H9 (cell line): ENCODE measurements at regions not wholly inside any gene's neighbourhood (a gene's known extent, or its start where the extent isn't known, plus 50 kb on each side); places are given as distances from the start of the nearest gene placed in this dataset.

ENCODE experiments used
- DNase-seq: peaks from one replicate; pipeline ENCODE4 v3.0.0-alpha.2; 2017
- H2AFZ ChIP-seq: one replicate; pipeline ENCODE4 v1.6.1; 2013; ENCODE audit warnings: mild to moderate bottlenecking, low read length, control low read depth, moderate library complexity
- H2AK5ac ChIP-seq: 2 replicates; pipeline ENCODE4 v1.6.1; 2013; ENCODE audit warnings: low read length, control low read depth, mixed read lengths; ENCODE audit not compliant: insufficient read length
- H2BK120ac ChIP-seq: one replicate; pipeline ENCODE4 v1.6.1; 2013; ENCODE audit warnings: low read depth, mild to moderate bottlenecking, low read length, control low read depth, inconsistent platforms; ENCODE audit not compliant: poor library complexity, severe bottlenecking
- H2BK12ac ChIP-seq: 2 replicates; pipeline ENCODE4 v1.6.1; 2013; ENCODE audit warnings: low read length, control low read depth, mixed read lengths, low read depth; ENCODE audit not compliant: insufficient read length
- H2BK15ac ChIP-seq: 2 replicates; pipeline ENCODE4 v1.6.1; 2013; ENCODE audit warnings: low read depth, low read length, control low read depth
- H2BK20ac ChIP-seq: one replicate; pipeline ENCODE4 v1.6.1; 2013; ENCODE audit warnings: low read depth, mild to moderate bottlenecking, low read length, control low read depth, inconsistent platforms; ENCODE audit not compliant: poor library complexity, severe bottlenecking
- H2BK5ac ChIP-seq: 2 replicates; pipeline ENCODE4 v1.6.1; 2013; ENCODE audit warnings: low read length, control low read depth, mixed read lengths; ENCODE audit not compliant: insufficient read length
- H3K14ac ChIP-seq: 2 replicates; pipeline ENCODE4 v1.6.1; 2013; ENCODE audit warnings: low read length, control low read depth; ENCODE audit not compliant: insufficient read depth
- H3K18ac ChIP-seq: 2 replicates; pipeline ENCODE4 v1.6.1; 2013; ENCODE audit warnings: low read depth, mild to moderate bottlenecking, mixed read lengths, low read length, control low read depth; ENCODE audit not compliant: insufficient read length
- H3K23ac ChIP-seq: 2 replicates; pipeline ENCODE4 v1.6.1; 2013; ENCODE audit warnings: low read length, control low read depth, mixed read lengths, low read depth; ENCODE audit not compliant: insufficient read length
- H3K23me2 ChIP-seq: 2 replicates; pipeline ENCODE4 v1.6.1; 2013; ENCODE audit warnings: low read depth, mild to moderate bottlenecking, mixed read lengths, low read length, control low read depth; ENCODE audit not compliant: insufficient read length, poor library complexity, severe bottlenecking
- H3K27ac ChIP-seq: 2 replicates; pipeline ENCODE4 v1.5.1; 2013; ENCODE audit warnings: low read length, control low read depth, mixed read lengths, low read depth; ENCODE audit not compliant: insufficient read length
- H3K27me3 ChIP-seq: 2 replicates; pipeline ENCODE4 v1.6.1; 2013; ENCODE audit warnings: low read length, control low read depth, inconsistent platforms; ENCODE audit not compliant: insufficient read depth
- H3K4ac ChIP-seq: 2 replicates; pipeline ENCODE4 v1.6.1; 2013; ENCODE audit warnings: low read depth, mild to moderate bottlenecking, control low read depth, inconsistent platforms, low read length, moderate library complexity
- H3K4me1 ChIP-seq: 2 replicates; pipeline ENCODE4 v1.6.1; 2013; ENCODE audit warnings: low read length, control low read depth, inconsistent platforms; ENCODE audit not compliant: insufficient read depth
- H3K4me2 ChIP-seq: 2 replicates; pipeline ENCODE4 v1.6.1; 2013; ENCODE audit warnings: low read length, control low read depth, mixed read lengths; ENCODE audit not compliant: insufficient read length, insufficient read depth
- H3K56ac ChIP-seq: 2 replicates; pipeline ENCODE4 v1.6.1; 2013; ENCODE audit warnings: low read depth, mild to moderate bottlenecking, mixed read lengths, low read length, control low read depth; ENCODE audit not compliant: insufficient read length
- H3K79me1 ChIP-seq: 2 replicates; pipeline ENCODE4 v1.6.1; 2013; ENCODE audit warnings: low read depth, mild to moderate bottlenecking, moderate library complexity, low read length, control low read depth, inconsistent platforms; ENCODE audit not compliant: insufficient read depth, poor library complexity, severe bottlenecking
- H3K79me2 ChIP-seq: 2 replicates; pipeline ENCODE4 v1.6.1; 2013; ENCODE audit warnings: low read length, control low read depth, inconsistent platforms; ENCODE audit not compliant: insufficient read depth
- H3K9ac ChIP-seq: 2 replicates; pipeline ENCODE4 v1.6.1; 2013; ENCODE audit warnings: low read length, control low read depth, mixed read lengths; ENCODE audit not compliant: insufficient read length; ENCODE audit errors: extremely low read depth
- H3K9me3 ChIP-seq: one replicate; pipeline ENCODE4 v1.6.1; 2013; ENCODE audit warnings: low read depth, low read length, inconsistent platforms; ENCODE audit not compliant: control insufficient read depth
- H3T11ph ChIP-seq: one replicate; pipeline ENCODE4 v1.6.1; 2013; ENCODE audit warnings: mild to moderate bottlenecking, low read length, control low read depth, inconsistent platforms
- H4K20me1 ChIP-seq: one replicate; pipeline ENCODE4 v1.6.1; 2013; ENCODE audit not compliant: control insufficient read depth, insufficient read length, insufficient read depth
- H4K5ac ChIP-seq: 2 replicates; pipeline ENCODE4 v1.6.1; 2013; ENCODE audit warnings: low read depth, mild to moderate bottlenecking, mixed read lengths, low read length, control low read depth; ENCODE audit not compliant: insufficient read length
- H4K8ac ChIP-seq: replicated peaks from 2 replicates; pipeline ENCODE4 v1.6.1; 2013; ENCODE audit warnings: low read length, control low read depth, mixed read lengths, low read depth; ENCODE audit not compliant: insufficient read length
- H4K91ac ChIP-seq: 2 replicates; pipeline ENCODE4 v1.6.1; 2013; ENCODE audit warnings: low read depth, mild to moderate bottlenecking, moderate library complexity, mixed read lengths, low read length, control low read depth; ENCODE audit not compliant: insufficient read length
- H3K27ac Mint-ChIP-seq, 3 experiments: 2 replicates in 2 of 3; 3 replicates in 1 of 3; pipeline ENCODE4 v1.8.0; 2020 to 2021; ENCODE audit warnings: mixed read lengths in 3 of 3, mild to moderate bottlenecking in 1 of 3, moderate library complexity in 1 of 3
- H3K27me3 Mint-ChIP-seq: 2 replicates; pipeline ENCODE4 v1.8.0; 2021; ENCODE audit warnings: low read depth, mild to moderate bottlenecking, moderate library complexity, mixed read lengths
- H3K36me3 Mint-ChIP-seq, 3 experiments: 2 replicates in 2 of 3; 3 replicates in 1 of 3; pipeline ENCODE4 v1.8.0; 2020 to 2021; ENCODE audit warnings: low read depth in 3 of 3, mixed read lengths in 3 of 3; ENCODE audit not compliant: insufficient read depth in 1 of 3
- H3K4me1 Mint-ChIP-seq, 2 experiments: 2 replicates each; pipeline ENCODE4 v1.8.0; 2020; ENCODE audit warnings: mixed read lengths in 2 of 2
- H3K4me3 Mint-ChIP-seq, 2 experiments: 2 replicates in 1 of 2; 3 replicates in 1 of 2; pipeline ENCODE4 v1.8.0; 2020 to 2021; ENCODE audit warnings: mild to moderate bottlenecking in 2 of 2, mixed read lengths in 2 of 2, moderate library complexity in 1 of 2
- H3K9me3 Mint-ChIP-seq, 2 experiments: 2 replicates in 1 of 2; 3 replicates in 1 of 2; pipeline ENCODE4 v1.8.0; 2020; ENCODE audit warnings: mild to moderate bottlenecking in 2 of 2, mixed read lengths in 2 of 2, moderate library complexity in 1 of 2
- WGBS: extraction: QIAGEN DNeasy Blood & Tissue Kit; methylation state at CpG from one replicate; pipeline ENCODE4 v1.1.7; 2013; ENCODE audit warnings: missing lambda C conversion rate, low lambda C conversion rate, mixed read lengths; ENCODE audit not compliant: insufficient read length; ENCODE audit errors: extremely low coverage; 5-methylcytosine and 5-hydroxymethylcytosine counted together
- TF ChIP-seq, protein P1 (sequence below): fragments of 200-600 bp; sonication (generic); conservative IDR thresholded peaks from 3 replicates; pipeline ENCODE4 v1.8.0; 2021; ENCODE audit warnings: antibody characterized with exemption, mild to moderate bottlenecking

GRCh38 chr2:12131975-12132374, 385.5 kb downstream of the LPIN1 start:
- no peak overlapping the region for H3K14ac ChIP-seq
- no peak overlapping the region for H2BK20ac ChIP-seq
- no peaks in the 10 kb centered on the region for H3K79me1 ChIP-seq
- H2AFZ ChIP-seq, result no peak overlapping the region
- no peak overlapping the region for H4K5ac ChIP-seq
- Mint-ChIP-seq H3K36me3 (peaks cover 0 to 1% (median 0%) of the 10 kb centered on the region in 3 experiments; a peak in 2 of 7 replicates), H3K4me1 (no peaks in the 10 kb centered on the region), H3K27me3 (no peaks in the 10 kb centered on the region), H3K9me3 (no peaks in the 10 kb centered on the region), H3K4me3 (no peak overlapping the region), H3K27ac (no peak overlapping the region)
- 100% methylated on average over 2 of the region's 3 CpGs for WGBS
- H3K23me2 ChIP-seq, result no peaks in the 10 kb centered on the region
- no peaks in the 10 kb centered on the region for H3K9me3 ChIP-seq
- H4K20me1 ChIP-seq, result no peaks in the 10 kb centered on the region
- DNase-seq, result no peak
- H3K18ac ChIP-seq, result no peak overlapping the region
- no peak overlapping the region for H2AK5ac ChIP-seq
- H4K91ac ChIP-seq, result no peak overlapping the region
- H2BK5ac ChIP-seq, result no peak overlapping the region
- H3K56ac ChIP-seq, result no peak overlapping the region
- H3T11ph ChIP-seq, result no peak overlapping the region
- no peak overlapping the region for H2BK120ac ChIP-seq
- TF ChIP-seq, protein P1, sequence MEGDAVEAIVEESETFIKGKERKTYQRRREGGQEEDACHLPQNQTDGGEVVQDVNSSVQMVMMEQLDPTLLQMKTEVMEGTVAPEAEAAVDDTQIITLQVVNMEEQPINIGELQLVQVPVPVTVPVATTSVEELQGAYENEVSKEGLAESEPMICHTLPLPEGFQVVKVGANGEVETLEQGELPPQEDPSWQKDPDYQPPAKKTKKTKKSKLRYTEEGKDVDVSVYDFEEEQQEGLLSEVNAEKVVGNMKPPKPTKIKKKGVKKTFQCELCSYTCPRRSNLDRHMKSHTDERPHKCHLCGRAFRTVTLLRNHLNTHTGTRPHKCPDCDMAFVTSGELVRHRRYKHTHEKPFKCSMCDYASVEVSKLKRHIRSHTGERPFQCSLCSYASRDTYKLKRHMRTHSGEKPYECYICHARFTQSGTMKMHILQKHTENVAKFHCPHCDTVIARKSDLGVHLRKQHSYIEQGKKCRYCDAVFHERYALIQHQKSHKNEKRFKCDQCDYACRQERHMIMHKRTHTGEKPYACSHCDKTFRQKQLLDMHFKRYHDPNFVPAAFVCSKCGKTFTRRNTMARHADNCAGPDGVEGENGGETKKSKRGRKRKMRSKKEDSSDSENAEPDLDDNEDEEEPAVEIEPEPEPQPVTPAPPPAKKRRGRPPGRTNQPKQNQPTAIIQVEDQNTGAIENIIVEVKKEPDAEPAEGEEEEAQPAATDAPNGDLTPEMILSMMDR, result no peak
- no peaks in the 10 kb centered on the region for H3K79me2 ChIP-seq
- no peak overlapping the region for H3K4ac ChIP-seq
- no peak overlapping the region for H3K9ac ChIP-seq
- H3K4me1 ChIP-seq, result no peaks in the 10 kb centered on the region
- H4K8ac ChIP-seq, result no peak overlapping the region
- no peaks in the 10 kb centered on the region for H3K27me3 ChIP-seq
- no peak overlapping the region for H2BK15ac ChIP-seq
- no peak overlapping the region for H2BK12ac ChIP-seq
- no peak overlapping the region for H3K4me2 ChIP-seq
- no peak overlapping the region for H3K23ac ChIP-seq
- no peak overlapping the region for H3K27ac ChIP-seq
